ENCODE measurements at regions not wholly inside any gene's neighbourhood (a gene's known extent, or its start where the extent isn't known, plus 50 kb on each side); places are given as distances from the start of the nearest gene placed in this dataset.

DNA sequence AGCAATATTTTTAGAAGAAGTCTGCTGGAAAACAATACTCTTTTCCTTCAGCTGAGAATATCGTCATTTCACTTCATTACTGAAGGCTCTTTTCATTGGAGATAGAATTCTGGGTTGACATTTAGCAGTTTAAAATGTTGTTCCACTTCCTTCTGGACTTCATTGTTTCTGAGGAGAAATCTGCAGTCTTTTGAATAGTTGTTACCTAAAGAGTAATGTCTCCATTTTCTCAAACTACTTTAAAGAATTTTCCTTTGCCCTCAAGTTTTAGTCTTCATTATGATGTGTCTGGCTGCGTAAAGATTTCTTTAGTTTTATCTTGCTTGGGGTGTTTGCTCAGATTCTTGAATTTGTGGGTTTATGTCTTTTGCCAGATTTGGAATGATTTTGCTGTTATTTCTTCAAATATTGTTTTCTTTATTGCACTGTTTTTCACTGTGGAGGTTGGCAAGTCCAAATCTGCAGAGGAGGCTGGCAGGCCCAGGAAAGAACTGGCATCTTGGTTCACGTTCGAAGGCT is 136.3 kb downstream of the DNAJB6 start:
- no peak overlapping the region for H2AK5ac ChIP-seq (ENCODE audit: low read depth, low read length)
- CTCF ChIA-PET (ENCODE audit: partially characterized antibody) = interaction anchor here (0.7 to 2.0 kb wide), 4 partner anchors 13 to 442 kb away, joined by 3 to 11 read pairs (median 4); no protein-coding TSS in a partner anchor
- TF ChIP-seq PHF8 (conservative IDR thresholded peaks at IDR 0.05; ENCODE audit: low read depth, low read length) (no peak), GTF2F1 (IDR thresholded peaks at IDR 0.05; ENCODE audit: borderline replicate concordance, low read depth, low read length) (no peak), SP2 (IDR thresholded peaks at IDR 0.05; ENCODE audit: low read length) (no peak), KDM5A (IDR thresholded peaks at IDR 0.05; ENCODE audit: low read length) (no peak), TCF12 (IDR thresholded peaks at IDR 0.05; ENCODE audit: low read depth, low read length) (no peak), ZNF274 (IDR thresholded peaks at IDR 0.05; ENCODE audit: borderline replicate concordance, extremely low read depth, low read length) (no peak), ASH2L (IDR thresholded peaks at IDR 0.05; ENCODE audit: low read length) (no peak), SIX5 (IDR thresholded peaks at IDR 0.05; ENCODE audit: low read depth, low read length) (no peak)

More for the DNA sequence above, 136.3 kb downstream of the DNAJB6 start:
- H2BK15ac ChIP-seq (ENCODE audit: low read length) = no peak overlapping the region
- H2BK120ac ChIP-seq (replicated peaks; ENCODE audit: low read depth, low read length) = no peak overlapping the region
- H3K9ac ChIP-seq (replicated peaks in 1 of 4; ENCODE audit: extremely low read depth in 1 of 4, low read depth in 3 of 4, low read length in 3 of 4) = no peak overlapping the region
- H3K56ac ChIP-seq (replicated peaks; ENCODE audit: insufficient read length, low read depth, low read length) = no peak overlapping the region
- no peak overlapping the region for H3K4ac ChIP-seq (replicated peaks; ENCODE audit: insufficient read length, low read depth, low read length)
- no peak overlapping the region for H2BK12ac ChIP-seq (ENCODE audit: low read depth, low read length)
- POLR2A ChIA-PET (ENCODE audit: partially characterized antibody) = no interaction called here
- H4K5ac ChIP-seq (ENCODE audit: insufficient read length, low read depth, low read length) = no peak overlapping the region
- H4K8ac ChIP-seq (ENCODE audit: extremely low read depth, insufficient read depth, low read length) = no peak overlapping the region
- H2BK5ac ChIP-seq (ENCODE audit: low read depth, low read length) = no peak overlapping the region
- H3K18ac ChIP-seq (ENCODE audit: extremely low read depth, low read length) = no peak overlapping the region
- no peak overlapping the region for H3K4me2 ChIP-seq (ENCODE audit: insufficient read depth in 1 of 2, low read depth in 2 of 2, low read length in 2 of 2)
- H2AFZ ChIP-seq (ENCODE audit: low read length) = no peak overlapping the region
- peaks cover 7 to 14% of the 10 kb centered on the region in 2 experiments; a peak in 3 of 4 replicates for H3K9me3 ChIP-seq (ENCODE audit: insufficient read depth in 2 of 2, low read depth in 1 of 2, low read length in 1 of 2)
- 66% methylated on average over 4 of the region's 4 CpGs; no CpG with 5 or more reads in 1 of the 2 experiments for WGBS, 2 experiments (ENCODE audit: extremely low coverage in 1 of 2, insufficient coverage in 1 of 2, insufficient read length in 1 of 2, insufficient replicate concordance in 2 of 2, low coverage in 1 of 2, low lambda C conversion rate in 2 of 2, missing lambda C conversion rate in 1 of 2)
- H3K36me3 ChIP-seq (ENCODE audit: control insufficient read depth in 2 of 4, insufficient read depth in 4 of 4, low read length in 3 of 4) = no peaks in the 10 kb centered on the region
- no peaks in the 10 kb centered on the region for H4K20me1 ChIP-seq (replicated peaks in 1 of 2; ENCODE audit: control insufficient read depth in 1 of 2, insufficient read depth in 2 of 2, low read length in 2 of 2)
- H3K4me1 ChIP-seq (replicated peaks in 1 of 4; ENCODE audit: control insufficient read depth in 3 of 4, insufficient read depth in 4 of 4, low read length in 3 of 4) = 0 out of 7 replicates have a peak, but pooled peaks cover 0 to 3% (median 0%) of the 10 kb centered on the region in 4 experiments
- FAIRE-seq = no peak
- no peak overlapping the region for H2BK20ac ChIP-seq (ENCODE audit: low read length)
- no peak overlapping the region for H3K14ac ChIP-seq (ENCODE audit: insufficient read length)
- no peaks in the 10 kb centered on the region for H3K79me2 ChIP-seq (ENCODE audit: control insufficient read depth in 1 of 2, insufficient read depth in 2 of 2, low read length in 2 of 2)
- no peak overlapping the region for H3K4me3 ChIP-seq (ENCODE audit: extremely low read depth in 1 of 4, insufficient read depth in 2 of 4, low read depth in 3 of 4, low read length in 4 of 4)
- no peaks in the 10 kb centered on the region for H3K79me1 ChIP-seq (ENCODE audit: low read depth, low read length)
- H4K91ac ChIP-seq (replicated peaks; ENCODE audit: insufficient read length, low read length) = no peak overlapping the region
- H3K27ac ChIP-seq (ENCODE audit: low read depth, low read length) = no peak overlapping the region
- H3K23ac ChIP-seq (ENCODE audit: insufficient read length) = no peak overlapping the region
- no peaks in the 10 kb centered on the region for H3K23me2 ChIP-seq (ENCODE audit: low read depth, low read length)
- no peaks in the 10 kb centered on the region; a peak in 1 of 7 replicates for H3K27me3 ChIP-seq (replicated peaks in 1 of 4; ENCODE audit: control insufficient read depth in 3 of 4, extremely low read depth in 1 of 4, insufficient read depth in 3 of 4, low read length in 3 of 4)
- no peak for DNase-seq (ENCODE audit: low read depth in 1 of 2, low spot score in 2 of 2)
